Tibial nerve (tissue), 4 donors: ENCODE measurements at regions not wholly inside any gene's neighbourhood (a gene's known extent, or its start where the extent isn't known, plus 50 kb on each side); places are given as distances from the start of the nearest gene placed in this dataset.

Experiments
- DNase-seq, 2 donors: peaks; one replicate each; pipeline ENCODE4 v3.0.0-alpha.2; 2019; ENCODE audit warnings: low spot score in 2 of 2
- H3K27ac ChIP-seq, 4 donors: fragments of 200-600 bp; sonication (generic) in 3 of 4; one replicate each; pipeline ENCODE4 v1.5.1; 2017 to 2019; ENCODE audit warnings: mild to moderate bottlenecking in 1 of 4
- H3K27me3 ChIP-seq, 2 donors: fragments of 200-600 bp; sonication (generic) in 1 of 2; one replicate each; pipeline versions ENCODE4 v1.5.1 to v1.6.0; 2017 to 2019
- H3K36me3 ChIP-seq, 3 donors: fragments of 200-600 bp; sonication (generic); one replicate each; pipeline ENCODE4 v1.5.1; 2018 to 2019
- H3K4me1 ChIP-seq, 4 donors: fragments of 200-600 bp; sonication (generic) in 3 of 4; one replicate each; pipeline ENCODE4 v1.5.1; 2017 to 2019
- H3K4me3 ChIP-seq, 4 donors: fragments of 200-600 bp; sonication (generic) in 3 of 4; one replicate each; pipeline ENCODE4 v1.5.1; 2017 to 2019; ENCODE audit warnings: mild to moderate bottlenecking in 1 of 4, moderate library complexity in 1 of 4
- H3K9me3 ChIP-seq, 4 donors: fragments of 200-600 bp; sonication (generic) in 3 of 4; one replicate each; pipeline ENCODE4 v1.5.1; 2017 to 2019
- CTCF ChIP-seq, 5 experiments: fragments of 200-600 bp in 3 of 5; fragments of 450-650 bp in 2 of 5; sonication (generic) in 3 of 5; IDR thresholded peaks; one replicate each; pipeline ENCODE4 v1.5.1; 2016 to 2019; ENCODE audit warnings: antibody characterized with exemption in 5 of 5, mild to moderate bottlenecking in 3 of 5, moderate library complexity in 2 of 5
- EP300 ChIP-seq, 2 donors: sonication (generic); formaldehyde crosslinking; IDR thresholded peaks; one replicate each; pipeline ENCODE4 v1.6.1; 2017; ENCODE audit warnings: antibody characterized with exemption in 2 of 2, mild to moderate bottlenecking in 1 of 2
- POLR2A ChIP-seq, 2 donors: fragments of 450-650 bp; IDR thresholded peaks; one replicate each; pipeline ENCODE4 v1.6.1; 2017; ENCODE audit warnings: antibody characterized with exemption in 2 of 2, mild to moderate bottlenecking in 2 of 2, moderate library complexity in 2 of 2
- WGBS, 2 donors: methylation state at CpG; one replicate each; pipeline ENCODE4 v1.1.5; 2018; 5-methylcytosine and 5-hydroxymethylcytosine counted together

DNA sequence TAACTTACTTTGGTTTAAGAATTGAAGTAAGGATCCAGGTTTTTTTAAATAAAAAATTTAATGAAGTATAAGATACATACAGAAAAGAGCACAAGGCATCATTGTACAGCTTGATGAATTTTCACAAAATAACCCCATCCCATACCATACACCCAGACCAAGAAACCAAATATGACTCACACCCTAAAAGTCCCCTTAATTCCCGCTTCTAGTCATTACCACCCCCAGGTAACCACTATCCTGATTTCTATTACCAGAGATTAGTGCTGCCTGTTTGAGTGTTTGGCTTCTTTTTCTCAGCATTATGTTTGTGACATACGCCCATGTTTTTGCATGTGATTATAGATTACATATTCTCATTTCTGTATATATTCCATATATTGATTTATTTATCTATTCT, 98.5 kb upstream of the HIVEP3 start:
- Histone ChIP-seq H3K4me1 (peaks cover 0 to 9% (median 0%) of the 10 kb centered on the region in 4 donors), H3K36me3 (no peaks in the 10 kb centered on the region), H3K4me3 (no peak overlapping the region), H3K9me3 (peaks cover 0 to 20% (median 0%) of the 10 kb centered on the region in 4 donors), H3K27me3 (no peaks in the 10 kb centered on the region), H3K27ac (no peak overlapping the region)
- DNase-seq = no peak
- TF ChIP-seq POLR2A (IDR thresholded peaks at IDR 0.05) = no peak
- TF ChIP-seq CTCF (IDR thresholded peaks at IDR 0.05) = no peak
- TF ChIP-seq EP300 (IDR thresholded peaks at IDR 0.05) = no peak
- 92 to 98% methylated on average over 2 of the region's 2 CpGs for WGBS, 2 donors

GRCh38 chr1:42014823-42015222, 96.1 kb upstream of the HIVEP3 start:
- no peaks in the 10 kb centered on the region for H3K36me3 ChIP-seq
- H3K4me1 ChIP-seq = peaks cover 0 to 9% (median 0%) of the 10 kb centered on the region in 4 donors
- no peak overlapping the region for H3K4me3 ChIP-seq
- no peaks in the 10 kb centered on the region for H3K27me3 ChIP-seq
- WGBS, 2 donors = 79 to 80% methylated on average over 3 of the region's 3 CpGs
- TF ChIP-seq CTCF (IDR thresholded peaks at IDR 0.05) = no peak
- no peak for TF ChIP-seq EP300 (IDR thresholded peaks at IDR 0.05)
- TF ChIP-seq POLR2A (IDR thresholded peaks at IDR 0.05) = no peak
- H3K27ac ChIP-seq = no peak overlapping the region
- peaks cover 0 to 19% (median 0%) of the 10 kb centered on the region in 4 donors for H3K9me3 ChIP-seq
- DNase-seq = no peak

DNA sequence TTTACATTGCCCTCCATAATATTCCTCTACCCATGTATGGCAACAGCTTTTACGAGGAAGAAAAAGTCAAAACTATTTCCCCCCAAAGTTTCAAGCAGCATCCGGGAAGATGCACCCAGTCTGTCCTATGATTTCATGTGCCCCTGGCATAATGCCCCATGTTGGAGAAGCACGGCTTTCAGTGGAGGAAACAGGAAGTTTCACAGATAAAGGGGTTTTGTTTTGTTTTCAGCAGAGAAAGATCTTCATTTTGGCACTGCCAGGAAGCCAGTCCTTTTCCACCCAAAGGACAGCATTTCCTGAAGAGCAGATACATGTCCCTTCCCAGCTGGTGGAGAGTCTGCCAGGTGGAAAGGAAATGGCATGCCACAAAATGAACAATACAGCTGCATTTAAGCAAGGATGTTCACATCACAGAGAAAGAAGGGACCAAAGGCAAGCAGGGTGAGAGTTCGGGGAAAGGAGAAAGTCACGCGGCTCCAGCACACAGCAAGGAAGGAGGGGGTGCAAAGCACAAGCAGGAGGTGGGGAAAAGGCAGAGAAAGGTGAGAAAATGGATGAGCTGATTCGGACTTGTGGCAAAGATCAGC, 95.3 kb upstream of the HIVEP3 start:
- TF ChIP-seq EP300 (IDR thresholded peaks at IDR 0.05) = no peak
- TF ChIP-seq POLR2A (IDR thresholded peaks at IDR 0.05) = no peak
- TF ChIP-seq CTCF (IDR thresholded peaks at IDR 0.05) = no peak
- H3K9me3 ChIP-seq = peaks cover 0 to 12% (median 0%) of the 10 kb centered on the region in 4 donors
- peak in 1 of 2 donors; percentile 21 for DNase-seq
- no peak overlapping the region for H3K27ac ChIP-seq
- H3K36me3 ChIP-seq = no peaks in the 10 kb centered on the region
- no peaks in the 10 kb centered on the region for H3K27me3 ChIP-seq
- peaks cover 0 to 9% (median 0%) of the 10 kb centered on the region in 4 donors for H3K4me1 ChIP-seq
- 56 to 62% methylated on average over 7 of the region's 7 CpGs for WGBS, 2 donors
- no peak overlapping the region for H3K4me3 ChIP-seq

DNA sequence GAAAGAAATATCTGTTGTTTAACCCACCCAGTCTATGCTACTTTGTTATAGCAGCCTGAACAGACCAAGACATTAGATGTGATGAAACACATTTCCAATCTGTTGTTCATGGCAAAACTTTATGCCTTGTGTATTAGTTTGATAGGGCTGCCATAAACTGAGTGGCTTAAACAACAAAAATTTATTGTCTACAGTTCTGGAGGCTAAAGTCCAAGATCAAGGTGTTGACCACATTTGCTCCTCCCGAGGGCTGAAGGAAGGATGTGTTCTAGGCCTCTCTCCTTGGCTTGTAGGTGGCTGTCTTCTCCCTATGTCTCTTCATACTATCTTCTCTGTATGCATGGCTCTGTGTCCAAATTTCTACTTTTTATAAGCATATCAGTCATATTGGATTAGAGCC, 94.1 kb upstream of the HIVEP3 start:
- no peak overlapping the region for H3K4me3 ChIP-seq
- H3K4me1 ChIP-seq = peaks cover 0 to 9% (median 0%) of the 10 kb centered on the region in 4 donors
- no peak overlapping the region for H3K27ac ChIP-seq
- TF ChIP-seq EP300 (IDR thresholded peaks at IDR 0.05) = no peak
- H3K36me3 ChIP-seq = no peaks in the 10 kb centered on the region
- 90% methylated on average over 1 of the region's 1 CpG for WGBS, 2 donors
- DNase-seq = no peak
- H3K9me3 ChIP-seq = peaks cover 0 to 5% (median 0%) of the 10 kb centered on the region in 4 donors
- H3K27me3 ChIP-seq = no peaks in the 10 kb centered on the region

- no peak for DNase-seq
- H3K36me3 ChIP-seq = no peaks in the 10 kb centered on the region
- no peaks in the 10 kb centered on the region for H3K27me3 ChIP-seq
- H3K27ac ChIP-seq = no peak overlapping the region
- H3K4me3 ChIP-seq = no peak overlapping the region
- no peaks in the 10 kb centered on the region for H3K9me3 ChIP-seq
- H3K4me1 ChIP-seq = peaks cover 0 to 28% (median 4%) of the 10 kb centered on the region in 4 donors
- no peak for TF ChIP-seq CTCF (IDR thresholded peaks at IDR 0.05)
- TF ChIP-seq EP300 (IDR thresholded peaks at IDR 0.05) = no peak
- TF ChIP-seq POLR2A (IDR thresholded peaks at IDR 0.05) = no peak
Observed at GRCh38 chr1:42010381-42010780, 91.7 kb upstream of the HIVEP3 start.
